Activated naive CD4-positive, alpha-beta T cell treated with anti-CD3 and anti-CD28 coated beads, Interleukin-2, amount 50 U/mL, for 24 hours (primary cell): ENCODE measurements at regions not wholly inside any gene's neighbourhood (a gene's known extent, or its start where the extent isn't known, plus 50 kb on each side); places are given as distances from the start of the nearest gene placed in this dataset.

ENCODE experiments used
- H3K27ac Mint-ChIP-seq: one replicate; pipeline ENCODE4 v1.8.0; 2021; ENCODE audit warnings: mild to moderate bottlenecking, mixed read lengths
- H3K27me3 Mint-ChIP-seq: one replicate; pipeline ENCODE4 v1.8.0; 2021; ENCODE audit warnings: mixed read lengths
- H3K36me3 Mint-ChIP-seq: one replicate; pipeline ENCODE4 v1.8.0; 2021; ENCODE audit warnings: mixed read lengths
- H3K4me1 Mint-ChIP-seq: one replicate; pipeline ENCODE4 v1.8.0; 2021; ENCODE audit warnings: mixed read lengths
- H3K4me3 Mint-ChIP-seq: one replicate; pipeline ENCODE4 v1.8.0; 2021; ENCODE audit warnings: mild to moderate bottlenecking, mixed read lengths
- H3K9me3 Mint-ChIP-seq: one replicate; pipeline ENCODE4 v1.8.0; 2021; ENCODE audit warnings: mixed read lengths

- Mint-ChIP-seq H3K27me3 (no peaks in the 10 kb centered on the region), H3K27ac (no peak overlapping the region), H3K4me3 (no peak overlapping the region), H3K9me3 (peaks cover 15% of the 10 kb centered on the region), H3K36me3 (no peaks in the 10 kb centered on the region), H3K4me1 (no peaks in the 10 kb centered on the region)
Observed at GRCh38 chr2:82498777-82499443, 1960.2 kb downstream of the SUCLG1 start.

GRCh38 chr2:82494739-82495138, 1964.3 kb downstream of the SUCLG1 start:
- peaks cover 15% of the 10 kb centered on the region for H3K9me3 Mint-ChIP-seq
- no peaks in the 10 kb centered on the region for H3K36me3 Mint-ChIP-seq
- no peaks in the 10 kb centered on the region for H3K4me1 Mint-ChIP-seq
- H3K27ac Mint-ChIP-seq, result no peak overlapping the region
- no peaks in the 10 kb centered on the region for H3K27me3 Mint-ChIP-seq
- no peak overlapping the region for H3K4me3 Mint-ChIP-seq

GRCh38 chr2:82491591-82491990, 1967.5 kb downstream of the SUCLG1 start:
- Mint-ChIP-seq H3K27ac (no peak overlapping the region), H3K27me3 (no peaks in the 10 kb centered on the region), H3K36me3 (no peaks in the 10 kb centered on the region), H3K9me3 (peaks cover 6% of the 10 kb centered on the region), H3K4me3 (no peak overlapping the region), H3K4me1 (no peaks in the 10 kb centered on the region)

- peaks cover 15% of the 10 kb centered on the region for H3K9me3 Mint-ChIP-seq
- H3K36me3 Mint-ChIP-seq, result no peaks in the 10 kb centered on the region
- H3K27ac Mint-ChIP-seq, result no peak overlapping the region
- no peak overlapping the region for H3K4me3 Mint-ChIP-seq
- H3K27me3 Mint-ChIP-seq, result no peaks in the 10 kb centered on the region
- H3K4me1 Mint-ChIP-seq, result no peaks in the 10 kb centered on the region
Observed at GRCh38 chr2:82487354-82487753, 1971.7 kb downstream of the SUCLG1 start.

- Mint-ChIP-seq H3K27me3 (no peaks in the 10 kb centered on the region), H3K4me1 (no peaks in the 10 kb centered on the region), H3K9me3 (peaks cover 21% of the 10 kb centered on the region), H3K36me3 (no peaks in the 10 kb centered on the region), H3K4me3 (no peak overlapping the region), H3K27ac (no peak overlapping the region)
Observed at GRCh38 chr2:82485701-82486100, 1973.4 kb downstream of the SUCLG1 start.

GRCh38 chr2:82481207-82481606, 1977.9 kb downstream of the SUCLG1 start:
- peaks cover 21% of the 10 kb centered on the region for H3K9me3 Mint-ChIP-seq
- H3K36me3 Mint-ChIP-seq, result no peaks in the 10 kb centered on the region
- no peaks in the 10 kb centered on the region for H3K4me1 Mint-ChIP-seq
- H3K27ac Mint-ChIP-seq, result no peak overlapping the region
- H3K4me3 Mint-ChIP-seq, result no peak overlapping the region
- no peaks in the 10 kb centered on the region for H3K27me3 Mint-ChIP-seq

- Mint-ChIP-seq H3K4me3 (no peak overlapping the region), H3K27ac (no peak overlapping the region), H3K9me3 (peaks cover 15% of the 10 kb centered on the region), H3K36me3 (no peaks in the 10 kb centered on the region), H3K4me1 (no peaks in the 10 kb centered on the region), H3K27me3 (no peaks in the 10 kb centered on the region)
Observed at GRCh38 chr2:82478641-82479040, 1980.4 kb downstream of the SUCLG1 start.

- no peaks in the 10 kb centered on the region for H3K4me1 Mint-ChIP-seq
- H3K9me3 Mint-ChIP-seq, result peaks cover under 1% of the 10 kb centered on the region
- H3K36me3 Mint-ChIP-seq, result no peaks in the 10 kb centered on the region
- H3K27ac Mint-ChIP-seq, result no peak overlapping the region
- no peak overlapping the region for H3K4me3 Mint-ChIP-seq
- no peaks in the 10 kb centered on the region for H3K27me3 Mint-ChIP-seq
Observed at GRCh38 chr2:82476094-82476493, 1983.0 kb downstream of the SUCLG1 start.

- no peaks in the 10 kb centered on the region for H3K27me3 Mint-ChIP-seq
- no peaks in the 10 kb centered on the region for H3K9me3 Mint-ChIP-seq
Observed at GRCh38 chr2:82428251-82428650, 2030.8 kb downstream of the SUCLG1 start.

GRCh38 chr2:82412021-82412420, 2047.1 kb downstream of the SUCLG1 start:
- no peak overlapping the region for H3K27ac Mint-ChIP-seq
- H3K9me3 Mint-ChIP-seq, result no peaks in the 10 kb centered on the region
- no peaks in the 10 kb centered on the region for H3K4me1 Mint-ChIP-seq
- H3K36me3 Mint-ChIP-seq, result no peaks in the 10 kb centered on the region
- H3K27me3 Mint-ChIP-seq, result no peaks in the 10 kb centered on the region
- H3K4me3 Mint-ChIP-seq, result no peak overlapping the region

More at GRCh38 chr2:82428251-82428650, 2030.8 kb downstream of the SUCLG1 start:
- Mint-ChIP-seq H3K27ac (no peak overlapping the region), H3K4me1 (no peaks in the 10 kb centered on the region), H3K36me3 (no peaks in the 10 kb centered on the region), H3K4me3 (no peak overlapping the region)

GRCh38 chr2:82411071-82411470, 2048.0 kb downstream of the SUCLG1 start:
- no peaks in the 10 kb centered on the region for H3K36me3 Mint-ChIP-seq
- H3K27me3 Mint-ChIP-seq, result no peaks in the 10 kb centered on the region
- H3K4me1 Mint-ChIP-seq, result no peaks in the 10 kb centered on the region

GRCh38 chr2:82395531-82395930, 2063.5 kb downstream of the SUCLG1 start:
- Mint-ChIP-seq H3K4me1 (no peaks in the 10 kb centered on the region), H3K9me3 (no peaks in the 10 kb centered on the region), H3K4me3 (no peak overlapping the region), H3K27me3 (no peaks in the 10 kb centered on the region), H3K27ac (no peak overlapping the region), H3K36me3 (no peaks in the 10 kb centered on the region)

More at GRCh38 chr2:82411071-82411470, 2048.0 kb downstream of the SUCLG1 start:
- Mint-ChIP-seq H3K4me3 (no peak overlapping the region), H3K9me3 (no peaks in the 10 kb centered on the region), H3K27ac (no peak overlapping the region)

- Mint-ChIP-seq H3K27me3 (no peaks in the 10 kb centered on the region), H3K4me3 (no peak overlapping the region), H3K9me3 (peaks cover 4% of the 10 kb centered on the region), H3K36me3 (no peaks in the 10 kb centered on the region), H3K4me1 (no peaks in the 10 kb centered on the region), H3K27ac (no peak overlapping the region)
Observed at GRCh38 chr2:82391386-82391785, 2067.7 kb downstream of the SUCLG1 start.

- peaks cover 14% of the 10 kb centered on the region for H3K9me3 Mint-ChIP-seq
- no peaks in the 10 kb centered on the region for H3K27me3 Mint-ChIP-seq
- H3K36me3 Mint-ChIP-seq, result no peaks in the 10 kb centered on the region
- H3K4me3 Mint-ChIP-seq, result no peak overlapping the region
- H3K27ac Mint-ChIP-seq, result no peak overlapping the region
- no peaks in the 10 kb centered on the region for H3K4me1 Mint-ChIP-seq
Observed at GRCh38 chr2:82355622-82356021, 2051.1 kb upstream of the LRRTM1 start.

- no peaks in the 10 kb centered on the region for H3K36me3 Mint-ChIP-seq
- no peaks in the 10 kb centered on the region for H3K27me3 Mint-ChIP-seq
- H3K4me3 Mint-ChIP-seq, result no peak overlapping the region
- no peak overlapping the region for H3K27ac Mint-ChIP-seq
- H3K9me3 Mint-ChIP-seq, result peaks cover 6% of the 10 kb centered on the region
- H3K4me1 Mint-ChIP-seq, result no peaks in the 10 kb centered on the region
Observed at GRCh38 chr2:82345910-82346309, 2041.4 kb upstream of the LRRTM1 start.

- H3K4me3 Mint-ChIP-seq, result no peak overlapping the region
- H3K4me1 Mint-ChIP-seq, result no peaks in the 10 kb centered on the region
- H3K9me3 Mint-ChIP-seq, result no peaks in the 10 kb centered on the region
Observed at GRCh38 chr2:82344670-82345069, 2040.1 kb upstream of the LRRTM1 start.

GRCh38 chr2:82342356-82342755, 2037.8 kb upstream of the LRRTM1 start:
- Mint-ChIP-seq H3K27ac (no peak overlapping the region), H3K4me3 (no peak overlapping the region), H3K9me3 (no peaks in the 10 kb centered on the region), H3K27me3 (no peaks in the 10 kb centered on the region), H3K4me1 (no peaks in the 10 kb centered on the region), H3K36me3 (no peaks in the 10 kb centered on the region)

More at GRCh38 chr2:82344670-82345069, 2040.1 kb upstream of the LRRTM1 start:
- H3K27ac Mint-ChIP-seq, result no peak overlapping the region
- no peaks in the 10 kb centered on the region for H3K27me3 Mint-ChIP-seq
- no peaks in the 10 kb centered on the region for H3K36me3 Mint-ChIP-seq
